RWPE2 (cell line): ENCODE measurements at regions not wholly inside any gene's neighbourhood (a gene's known extent, or its start where the extent isn't known, plus 50 kb on each side); places are given as distances from the start of the nearest gene placed in this dataset.

ENCODE experiments used
- ATAC-seq: fragments of 200-7000 bp; cut with Tn5 transposase; 3 replicates; pipeline ENCODE4 v1.9.1; 2021; ENCODE audit warnings: low read depth
- DNase-seq: peaks from one replicate; pipeline ENCODE4 v3.0.0-alpha.2; 2020; ENCODE audit warnings: low spot score
- H3K27ac ChIP-seq: fragments of 450-650 bp; 2 replicates; pipeline ENCODE4 v1.5.1; 2017; ENCODE audit warnings: mild to moderate bottlenecking; ENCODE audit not compliant: poor library complexity, severe bottlenecking
- H3K27me3 ChIP-seq: fragments of 250-450 bp; sonication (Bioruptor Pico); 2 replicates; pipeline ENCODE4 v1.5.1; 2021; ENCODE audit warnings: mild to moderate bottlenecking, moderate library complexity; ENCODE audit not compliant: insufficient read depth, poor library complexity, severe bottlenecking
- H3K36me3 ChIP-seq: fragments of 250-450 bp; sonication (Bioruptor Pico); 2 replicates; pipeline ENCODE4 v1.5.1; 2020; ENCODE audit warnings: low read depth, mild to moderate bottlenecking, moderate library complexity
- H3K4me1 ChIP-seq: fragments of 250-450 bp; sonication (Bioruptor Pico); 2 replicates; pipeline ENCODE4 v1.5.1; 2021; ENCODE audit warnings: mild to moderate bottlenecking, moderate library complexity; ENCODE audit not compliant: insufficient read depth, poor library complexity, severe bottlenecking
- H3K4me3 ChIP-seq: fragments of 250-450 bp; sonication (Bioruptor Pico); 2 replicates; pipeline ENCODE4 v1.5.1; 2021; ENCODE audit warnings: mild to moderate bottlenecking, moderate library complexity; ENCODE audit not compliant: severe bottlenecking
- H3K9me3 ChIP-seq: fragments of 250-450 bp; sonication (Bioruptor Pico); 2 replicates; pipeline ENCODE4 v1.5.1; 2021; ENCODE audit warnings: mild to moderate bottlenecking, moderate library complexity; ENCODE audit not compliant: severe bottlenecking
- TF ChIP-seq, protein P1 (sequence below): fragments of 450-650 bp; IDR thresholded peaks from one replicate; pipeline ENCODE4 v1.5.1; 2017; ENCODE audit warnings: mild to moderate bottlenecking, moderate library complexity; ENCODE audit not compliant: poor library complexity, severe bottlenecking

DNA sequence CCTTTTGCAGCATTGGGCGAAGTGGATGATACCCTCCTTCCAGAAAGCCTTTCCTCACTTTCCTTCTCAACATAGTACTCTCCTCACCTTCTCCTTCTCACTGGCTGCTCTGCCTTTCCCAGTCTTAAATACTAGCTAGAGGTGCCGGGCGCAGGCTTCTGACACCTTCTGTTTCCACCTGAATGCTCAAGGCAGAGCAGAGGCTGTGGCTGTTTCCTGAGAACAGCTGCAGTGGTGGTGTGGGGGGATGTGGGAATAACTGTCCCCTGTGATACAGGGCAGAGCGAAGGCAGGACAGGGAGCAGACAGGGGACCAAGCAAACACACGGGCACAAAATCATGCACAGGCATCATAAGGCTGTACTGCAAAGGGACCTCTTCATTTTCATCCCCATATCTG lies 303.1 kb downstream of the SS18 start:
- Histone ChIP-seq H3K27ac (no peak overlapping the region), H3K4me1 (no peaks in the 10 kb centered on the region), H3K9me3 (no peaks in the 10 kb centered on the region), H3K27me3 (no peaks in the 10 kb centered on the region), H3K4me3 (no peak overlapping the region), H3K36me3 (no peaks in the 10 kb centered on the region)
- TF ChIP-seq, protein P1, sequence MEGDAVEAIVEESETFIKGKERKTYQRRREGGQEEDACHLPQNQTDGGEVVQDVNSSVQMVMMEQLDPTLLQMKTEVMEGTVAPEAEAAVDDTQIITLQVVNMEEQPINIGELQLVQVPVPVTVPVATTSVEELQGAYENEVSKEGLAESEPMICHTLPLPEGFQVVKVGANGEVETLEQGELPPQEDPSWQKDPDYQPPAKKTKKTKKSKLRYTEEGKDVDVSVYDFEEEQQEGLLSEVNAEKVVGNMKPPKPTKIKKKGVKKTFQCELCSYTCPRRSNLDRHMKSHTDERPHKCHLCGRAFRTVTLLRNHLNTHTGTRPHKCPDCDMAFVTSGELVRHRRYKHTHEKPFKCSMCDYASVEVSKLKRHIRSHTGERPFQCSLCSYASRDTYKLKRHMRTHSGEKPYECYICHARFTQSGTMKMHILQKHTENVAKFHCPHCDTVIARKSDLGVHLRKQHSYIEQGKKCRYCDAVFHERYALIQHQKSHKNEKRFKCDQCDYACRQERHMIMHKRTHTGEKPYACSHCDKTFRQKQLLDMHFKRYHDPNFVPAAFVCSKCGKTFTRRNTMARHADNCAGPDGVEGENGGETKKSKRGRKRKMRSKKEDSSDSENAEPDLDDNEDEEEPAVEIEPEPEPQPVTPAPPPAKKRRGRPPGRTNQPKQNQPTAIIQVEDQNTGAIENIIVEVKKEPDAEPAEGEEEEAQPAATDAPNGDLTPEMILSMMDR = no peak
- no peak for ATAC-seq
- DNase-seq = no peak

DNA sequence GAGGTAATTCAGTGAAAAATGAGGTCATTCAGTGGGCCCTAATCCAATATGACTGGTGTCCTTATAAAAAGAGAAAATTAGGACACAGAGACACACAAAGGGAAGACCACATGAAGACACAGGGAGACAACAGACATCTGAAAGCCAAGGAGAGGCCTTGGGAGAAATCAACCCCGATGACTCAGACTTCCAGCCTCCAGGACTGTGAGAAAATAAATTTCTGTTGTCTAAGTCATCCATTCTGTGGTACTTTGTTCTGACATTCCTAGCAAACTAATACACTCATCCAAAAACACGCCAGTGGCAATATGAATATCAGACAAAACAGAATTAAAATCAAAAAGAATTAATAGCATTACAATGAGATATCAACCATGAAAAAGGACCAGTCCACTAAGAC lies 303.7 kb downstream of the SS18 start:
- TF ChIP-seq, protein P1 = no peak
- no peak overlapping the region for H3K27ac ChIP-seq
- ATAC-seq = peak; percentile 83
- H3K4me3 ChIP-seq = no peak overlapping the region
- no peaks in the 10 kb centered on the region for H3K4me1 ChIP-seq
- no peaks in the 10 kb centered on the region for H3K9me3 ChIP-seq
- no peaks in the 10 kb centered on the region for H3K27me3 ChIP-seq
- H3K36me3 ChIP-seq = no peaks in the 10 kb centered on the region
- DNase-seq = no peak

GRCh38 chr18:25780105-25780504 lies 310.3 kb downstream of the SS18 start:
- no peaks in the 10 kb centered on the region for H3K36me3 ChIP-seq
- no peak overlapping the region for H3K4me3 ChIP-seq
- DNase-seq = no peak
- H3K4me1 ChIP-seq = no peaks in the 10 kb centered on the region
- no peaks in the 10 kb centered on the region for H3K9me3 ChIP-seq
- peaks cover 18% of the 10 kb centered on the region for H3K27me3 ChIP-seq
- TF ChIP-seq, protein P1 = no peak
- H3K27ac ChIP-seq = no peak overlapping the region
- ATAC-seq = no peak

DNA sequence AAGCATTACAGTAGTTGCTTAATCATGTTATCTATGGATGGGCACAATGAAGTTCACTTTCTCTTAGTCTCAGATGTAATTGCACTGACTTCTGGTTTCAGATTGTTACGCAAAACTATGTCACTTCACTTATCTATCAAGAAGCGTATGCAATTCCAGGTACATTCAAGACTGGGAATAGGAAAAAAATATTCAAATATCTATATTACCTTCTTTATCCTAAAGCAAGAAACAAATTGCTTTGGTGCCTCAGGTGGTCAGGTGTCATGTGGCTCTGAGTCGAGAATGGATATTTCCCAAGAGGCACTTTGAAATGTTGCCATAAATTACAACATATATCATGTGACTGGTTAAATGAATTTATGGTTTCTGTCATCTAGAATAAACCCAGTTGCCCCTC lies 318.6 kb downstream of the SS18 start:
- Histone ChIP-seq H3K27ac (no peak overlapping the region), H3K9me3 (no peaks in the 10 kb centered on the region), H3K27me3 (peaks cover 21% of the 10 kb centered on the region), H3K4me1 (no peaks in the 10 kb centered on the region), H3K36me3 (no peaks in the 10 kb centered on the region), H3K4me3 (no peak overlapping the region)
- no peak for DNase-seq
- no peak for ATAC-seq
- TF ChIP-seq, protein P1 = no peak

DNA sequence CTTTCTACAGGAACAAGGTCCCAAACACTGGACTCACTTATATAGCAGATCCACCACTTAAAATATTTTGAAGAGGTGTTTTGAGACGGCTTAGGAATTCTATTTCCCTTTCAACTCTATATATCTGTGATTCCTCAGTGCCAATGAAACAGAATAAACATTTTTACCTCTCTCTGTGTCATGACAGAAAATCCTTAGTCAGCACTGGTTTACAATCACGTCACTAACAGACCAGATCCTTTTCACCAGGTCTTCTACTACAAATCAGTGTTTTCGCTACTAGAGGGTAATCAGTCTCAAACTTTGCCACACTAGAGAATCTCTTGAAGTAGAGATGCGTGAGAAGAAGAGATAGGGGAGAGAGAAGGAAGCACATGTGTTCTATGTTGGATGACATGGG lies 325.6 kb downstream of the SS18 start:
- ATAC-seq = no peak
- H3K27ac ChIP-seq = no peak overlapping the region

More for the DNA sequence above, 325.6 kb downstream of the SS18 start:
- H3K36me3 ChIP-seq = no peaks in the 10 kb centered on the region
- no peak for DNase-seq
- no peaks in the 10 kb centered on the region for H3K27me3 ChIP-seq
- H3K4me3 ChIP-seq = no peak overlapping the region
- no peaks in the 10 kb centered on the region for H3K4me1 ChIP-seq
- H3K9me3 ChIP-seq = no peaks in the 10 kb centered on the region
- TF ChIP-seq, protein P1 = no peak
